Spleen (tissue), 3 donors: ENCODE measurements at regions not wholly inside any gene's neighbourhood (a gene's known extent, or its start where the extent isn't known, plus 50 kb on each side); places are given as distances from the start of the nearest gene placed in this dataset.

Experiments
- POLR2A ChIP-seq, 3 donors: fragments of 450-650 bp; IDR thresholded peaks; one replicate each; pipeline ENCODE4 v1.5.1; 2017; ENCODE audit warnings: antibody characterized with exemption in 3 of 3, mild to moderate bottlenecking in 1 of 3
- POLR2AphosphoS5 ChIP-seq, 3 donors: sonication (generic); formaldehyde crosslinking; IDR thresholded peaks; one replicate each; pipeline ENCODE4 v1.5.1; 2017; ENCODE audit warnings: antibody characterized with exemption in 3 of 3

DNA sequence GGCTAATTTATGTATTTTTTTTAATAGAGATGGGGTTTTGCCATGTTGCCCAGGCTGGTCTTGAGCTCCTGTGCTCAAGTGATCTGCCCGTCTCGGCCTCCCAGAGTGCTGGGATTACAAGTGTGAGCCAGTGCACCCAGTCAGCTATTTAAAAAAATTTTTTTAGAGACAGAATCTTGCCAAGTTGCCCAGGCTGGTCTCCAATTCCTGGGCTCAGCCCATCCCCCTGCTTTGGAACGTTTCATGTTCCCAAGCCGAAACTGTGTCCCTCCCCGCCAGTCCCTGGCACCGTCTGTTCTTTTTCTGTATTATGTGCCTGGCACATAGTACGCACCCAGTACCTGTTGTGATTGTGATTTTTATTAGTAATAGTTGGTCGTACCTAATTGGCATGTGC is 63.1 kb upstream of the MGAT5 start:
- TF ChIP-seq POLR2AphosphoS5 (IDR thresholded peaks at IDR 0.05) (no peak), POLR2A (IDR thresholded peaks at IDR 0.05) (no peak)
